D341Med (cell line): ENCODE measurements at regions not wholly inside any gene's neighbourhood (a gene's known extent, or its start where the extent isn't known, plus 50 kb on each side); places are given as distances from the start of the nearest gene placed in this dataset.
"Not testable (repeated sequence)": the region's sequence is repeated elsewhere in the genome, so short reads cannot be mapped to it uniquely, and the experiment has no call there.

Experiments
- DNase-seq: peaks from one replicate; pipeline ENCODE4 v3.0.0; 2012; ENCODE audit warnings: low spot score

DNA sequence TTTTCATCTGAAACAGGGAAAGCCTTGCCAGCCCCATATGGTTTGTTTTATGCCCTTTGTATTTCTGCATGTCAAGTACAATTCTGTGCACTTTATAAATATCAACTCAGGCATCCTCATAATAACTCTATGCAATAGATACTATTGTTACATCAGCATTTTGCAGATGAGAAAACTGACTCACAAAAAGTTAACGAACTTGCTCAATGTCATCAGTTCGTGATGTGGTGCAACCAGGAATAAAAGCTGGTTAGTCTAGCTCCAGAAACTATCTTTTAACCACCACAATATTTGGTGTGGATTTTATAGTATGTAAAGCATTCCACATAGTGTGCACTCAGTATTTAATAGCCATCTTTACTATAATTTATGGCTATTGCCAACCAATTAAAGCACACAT, 134.9 kb downstream of the MRPS30 start:
- DNase-seq: no peak

DNA sequence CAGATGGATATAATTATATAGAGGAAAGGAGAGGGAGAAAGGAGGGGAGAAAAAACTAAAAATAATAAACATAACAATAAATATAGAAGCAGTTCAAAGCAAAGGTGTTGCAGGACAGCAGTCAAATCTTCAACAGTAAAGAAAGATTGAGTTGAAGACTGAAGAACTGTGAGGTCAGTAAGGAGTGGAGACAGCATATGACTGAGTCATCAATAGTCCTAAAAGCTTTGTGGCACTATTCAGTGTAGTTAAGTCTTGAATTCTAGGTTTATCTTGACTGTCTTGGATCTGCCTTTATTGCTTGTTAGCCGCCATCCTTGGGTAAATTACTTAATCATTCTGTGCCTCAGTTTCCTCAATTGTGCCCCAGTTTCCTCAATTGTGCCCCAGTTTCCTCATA, 137.0 kb downstream of the MRPS30 start:
- DNase-seq: no peak

DNA sequence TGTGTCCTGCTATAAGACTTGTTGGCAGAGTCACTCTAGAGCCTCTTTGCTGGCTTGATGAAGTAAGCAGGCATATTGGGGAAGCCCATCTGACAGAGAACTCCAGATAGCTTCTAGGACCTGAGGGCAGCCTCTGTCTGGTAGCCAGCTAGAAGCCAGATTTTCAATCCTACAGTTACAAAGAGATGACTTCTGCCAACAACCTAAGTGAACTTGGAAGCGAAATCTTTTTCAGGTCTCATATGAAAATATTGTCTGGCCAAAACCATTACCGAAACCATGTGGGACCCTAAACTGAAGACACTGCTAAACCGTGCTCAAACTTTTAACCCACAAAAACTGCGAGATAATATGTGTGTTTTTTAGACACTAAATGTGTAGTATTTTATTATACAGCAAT, 140.9 kb downstream of the MRPS30 start:
- no peak for DNase-seq

DNA sequence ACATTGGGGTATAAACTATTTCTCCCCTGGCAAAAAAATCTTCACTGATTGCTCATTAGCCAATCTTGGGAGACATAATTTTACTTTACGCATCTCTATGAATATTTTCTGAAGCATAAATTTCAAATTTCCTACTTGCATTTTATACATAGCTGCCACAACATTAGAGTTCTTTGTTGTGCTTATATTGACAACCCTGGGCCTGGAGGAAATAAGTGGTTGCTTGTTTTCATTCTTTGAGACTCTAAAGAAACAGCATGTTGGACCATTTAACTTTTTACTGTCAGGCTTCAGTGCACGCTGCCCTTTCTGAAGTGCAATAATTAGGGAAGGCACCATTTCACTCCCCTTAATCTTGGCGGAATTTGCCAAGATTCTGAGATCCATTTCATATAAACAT, 142.6 kb downstream of the MRPS30 start:
- DNase-seq: no peak

DNA sequence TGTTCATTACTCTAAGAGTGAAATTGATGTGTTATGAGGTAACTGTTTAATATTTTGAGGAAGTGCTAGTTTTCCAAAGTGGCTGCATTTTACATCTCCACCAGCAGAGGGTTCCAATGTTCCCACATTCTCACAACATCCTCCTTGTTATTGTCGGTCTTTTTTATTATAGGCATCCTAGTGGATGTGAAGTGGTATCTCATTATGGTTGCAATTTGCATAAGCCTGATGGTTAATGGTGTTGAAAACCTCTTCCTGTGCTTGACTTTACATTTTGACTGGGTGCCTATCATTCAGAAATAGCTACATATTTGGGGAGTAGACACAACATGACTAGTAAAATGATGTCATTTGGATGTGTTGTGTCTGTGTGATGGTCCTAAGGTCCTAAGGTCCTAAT, 143.6 kb downstream of the MRPS30 start:
- DNase-seq: peak; percentile 30

DNA sequence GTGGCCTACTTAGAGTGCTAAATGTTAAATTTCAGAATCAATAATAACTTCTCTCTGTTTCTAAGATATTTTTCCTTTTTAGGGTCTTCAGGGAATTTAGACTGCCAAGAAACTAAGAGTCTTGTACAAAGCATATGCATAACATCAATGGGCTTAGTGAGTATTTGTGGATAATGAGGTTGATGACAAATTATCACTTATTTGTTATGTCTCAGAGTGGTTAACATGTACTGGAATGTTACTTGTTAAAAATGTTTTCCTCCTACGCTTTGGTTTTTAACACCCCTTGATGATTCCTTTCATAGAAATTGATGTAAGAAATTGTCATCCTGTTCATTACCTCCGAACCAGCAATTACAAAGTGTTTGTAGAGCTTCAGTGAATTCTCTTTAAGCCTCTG, 144.3 kb downstream of the MRPS30 start:
- no peak for DNase-seq

DNA sequence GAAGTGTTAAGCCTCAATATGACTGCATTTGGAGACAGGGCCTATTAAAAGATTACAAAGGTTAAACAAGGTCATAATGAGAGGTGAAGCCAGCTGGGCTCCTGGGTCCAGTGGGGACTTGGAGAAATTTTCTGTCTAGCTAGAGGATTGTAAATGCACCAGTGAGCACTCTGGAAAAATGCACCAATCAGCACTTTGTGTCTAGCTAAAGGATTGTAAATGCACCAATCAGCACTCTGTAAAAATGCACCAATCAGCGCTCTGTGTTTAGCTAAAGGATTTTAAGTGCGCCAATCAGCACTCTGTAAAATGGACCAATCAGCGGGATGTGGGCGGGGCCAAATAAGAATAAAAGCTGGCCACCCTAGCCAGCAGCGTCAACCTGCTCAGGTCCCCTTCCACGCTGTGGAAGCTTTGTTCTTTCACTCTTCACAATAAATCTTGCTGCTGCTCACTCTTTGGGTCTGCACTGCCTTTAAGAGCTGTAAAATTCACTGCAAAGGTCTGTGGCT, 150.3 kb downstream of the MRPS30 start:
- DNase-seq: not testable (repeated sequence)

DNA sequence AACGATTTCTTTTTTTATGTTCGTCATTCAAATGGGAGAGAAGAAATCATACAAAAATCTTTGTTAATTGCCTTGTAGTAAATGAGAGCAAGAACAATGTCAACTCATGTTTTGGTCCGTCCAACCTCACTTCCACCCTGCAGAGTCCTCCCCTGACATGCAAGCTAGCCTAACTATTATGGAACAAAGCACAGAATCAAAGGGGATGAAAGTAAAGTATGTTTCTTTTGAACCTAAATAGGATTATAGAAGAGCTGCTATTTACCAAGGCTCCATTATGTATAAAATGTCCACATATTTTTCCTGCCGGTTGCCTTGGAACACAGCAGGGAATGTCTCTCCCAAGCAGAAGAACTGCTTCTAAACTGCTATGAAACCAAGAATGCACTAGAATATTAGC, 161.1 kb downstream of the MRPS30 start:
- no peak for DNase-seq

DNA sequence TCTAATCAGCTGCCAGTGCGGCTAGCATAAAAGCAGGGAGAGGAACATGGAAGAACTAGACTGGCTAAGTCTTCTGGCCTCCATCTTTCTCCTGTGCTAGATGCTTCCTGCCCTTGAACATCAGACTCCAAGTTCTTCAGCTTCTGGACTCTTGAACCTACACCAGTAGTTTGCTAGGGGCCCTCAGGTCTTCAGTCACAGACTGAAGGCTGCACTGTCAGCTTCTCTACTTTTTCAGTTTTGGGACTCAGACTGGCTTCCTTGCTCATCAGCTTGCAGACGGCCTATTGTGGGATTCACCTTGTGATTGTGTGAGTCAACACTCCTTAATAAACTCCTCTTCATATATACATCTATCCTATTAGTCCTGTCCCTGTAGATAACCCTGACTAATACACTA, 162.2 kb downstream of the MRPS30 start:
- DNase-seq: not testable (repeated sequence)

DNA sequence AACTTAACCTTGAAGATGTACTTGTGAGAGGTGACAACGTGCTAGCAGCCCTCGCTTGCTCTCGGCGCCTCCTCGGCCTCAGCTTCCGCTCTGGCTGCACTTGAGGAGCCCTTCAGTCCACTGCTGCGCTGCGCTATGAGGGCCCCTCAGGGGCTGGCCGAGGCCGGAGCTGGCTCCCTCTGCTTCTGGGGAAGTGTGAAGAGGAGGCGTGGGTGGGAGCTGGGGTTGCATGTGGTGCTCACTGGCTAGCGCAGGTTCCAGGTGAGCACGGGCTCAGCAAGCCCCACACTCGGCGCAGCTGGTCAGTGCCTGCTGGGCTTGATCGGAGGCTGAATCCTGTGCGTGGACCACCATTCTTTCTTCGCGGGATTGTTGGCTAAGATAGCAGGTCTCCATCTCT, 166.1 kb downstream of the MRPS30 start:
- DNase-seq: no peak

DNA sequence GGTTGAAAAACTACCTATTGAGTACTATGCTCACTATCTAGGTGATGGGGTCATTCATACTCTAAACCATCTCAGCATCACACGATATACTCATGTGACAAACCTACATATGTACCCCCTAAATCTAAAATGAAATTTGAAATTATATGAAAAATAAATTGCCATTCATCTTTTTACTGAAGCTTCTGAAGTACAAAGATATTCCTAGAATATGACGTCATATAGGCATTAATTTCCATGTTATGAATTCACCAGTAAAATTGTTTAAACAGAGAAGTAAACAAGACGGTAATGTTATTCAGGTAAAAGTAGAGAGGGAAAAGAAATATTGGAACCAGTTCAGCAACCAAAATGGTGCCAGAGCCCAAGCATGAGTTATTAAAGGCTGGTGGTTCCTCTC, 173.0 kb downstream of the MRPS30 start:
- no peak for DNase-seq

DNA sequence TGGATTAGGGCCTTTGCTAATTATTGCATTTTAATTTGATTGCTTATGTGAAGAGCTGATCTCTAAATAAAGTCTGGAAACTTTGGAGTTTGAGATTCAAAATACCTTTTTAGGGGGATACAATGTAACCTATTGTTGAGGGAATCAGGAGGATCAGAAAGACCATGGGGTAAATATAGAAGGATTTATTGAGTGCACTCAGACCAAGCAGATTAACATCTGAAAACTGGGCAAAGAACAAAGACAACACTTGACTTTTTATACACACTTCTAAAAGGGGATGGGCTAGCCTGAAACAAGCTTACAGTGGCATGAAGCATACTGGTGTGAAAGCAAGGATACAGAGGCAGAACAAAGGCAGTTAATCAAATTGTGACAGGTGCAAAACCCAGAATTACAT, 174.3 kb downstream of the MRPS30 start:
- no peak for DNase-seq

DNA sequence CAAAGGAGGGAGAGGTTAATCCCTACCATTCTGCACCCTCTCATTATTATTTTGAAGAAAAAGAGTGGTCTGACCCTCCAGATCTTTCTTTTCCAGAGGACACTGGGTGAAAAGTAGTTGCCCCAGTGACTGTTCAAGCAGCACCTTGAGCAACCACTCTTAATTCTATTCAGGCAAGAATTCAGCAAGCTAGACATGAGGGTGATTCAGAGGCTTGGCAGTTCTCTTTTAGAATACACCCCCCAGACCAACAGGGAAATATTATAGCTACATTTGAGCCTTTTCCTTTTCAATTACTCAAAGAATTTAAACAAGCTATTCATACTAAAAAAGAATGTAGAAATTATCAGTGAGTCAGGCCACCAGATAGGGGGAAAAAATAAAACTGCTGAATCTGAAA, 178.3 kb downstream of the MRPS30 start:
- no peak for DNase-seq

DNA sequence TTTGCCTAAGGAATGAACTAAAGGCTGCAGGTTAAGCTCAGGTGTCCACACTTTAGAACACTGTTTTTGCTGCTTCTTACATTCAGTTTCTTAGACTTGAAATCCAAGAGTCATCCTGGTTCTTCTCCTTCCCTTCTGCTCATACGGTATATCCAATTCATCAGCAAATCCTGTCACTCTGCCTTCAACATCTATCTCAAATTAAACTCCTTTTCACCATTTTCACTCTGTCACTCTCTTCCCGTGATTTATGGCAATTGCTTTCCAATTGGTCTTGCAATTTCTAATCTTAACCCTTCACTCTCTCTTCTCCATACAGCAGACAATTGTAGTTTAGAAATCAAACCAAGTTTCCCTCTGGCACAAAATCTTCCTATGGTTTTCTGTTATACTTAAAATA, 182.9 kb downstream of the MRPS30 start:
- DNase-seq: no peak

DNA sequence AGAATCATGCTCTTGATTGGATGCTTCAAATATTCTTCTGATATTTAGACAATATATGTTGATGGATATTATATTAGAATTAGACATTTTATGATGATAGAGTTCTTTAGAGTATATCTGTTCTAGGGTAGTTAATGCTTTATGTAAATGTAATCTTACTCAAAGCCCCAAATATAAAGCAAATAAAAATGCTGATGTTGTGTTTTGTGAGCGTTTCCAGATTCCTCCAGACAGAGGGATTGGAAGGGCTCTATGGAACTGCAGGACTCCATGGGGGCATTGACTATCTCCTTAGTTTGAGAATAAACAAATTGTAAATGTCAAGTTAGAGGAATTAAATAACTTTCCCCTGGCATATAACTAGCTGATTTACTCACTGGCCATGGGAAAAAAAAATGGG, 184.5 kb downstream of the MRPS30 start:
- no peak for DNase-seq

DNA sequence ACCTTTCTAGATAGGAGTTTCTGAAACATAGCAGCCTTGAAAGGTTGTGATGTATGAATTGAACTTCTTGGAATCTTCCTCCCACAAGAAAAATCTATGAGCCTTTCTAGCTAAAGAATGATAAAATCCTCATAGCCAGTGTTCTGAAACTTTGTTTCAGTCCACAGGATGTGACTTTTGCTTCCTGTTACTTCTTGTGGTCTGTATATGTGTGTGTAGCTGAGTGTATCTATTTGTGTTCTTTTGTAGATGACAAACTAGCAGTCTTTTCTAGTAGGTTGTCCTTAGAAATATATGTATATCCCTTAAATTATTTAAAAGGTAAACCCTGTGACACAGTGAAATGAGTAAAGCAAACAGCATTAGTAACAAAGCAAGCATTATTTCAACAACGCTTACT, 188.8 kb downstream of the MRPS30 start:
- no peak for DNase-seq

DNA sequence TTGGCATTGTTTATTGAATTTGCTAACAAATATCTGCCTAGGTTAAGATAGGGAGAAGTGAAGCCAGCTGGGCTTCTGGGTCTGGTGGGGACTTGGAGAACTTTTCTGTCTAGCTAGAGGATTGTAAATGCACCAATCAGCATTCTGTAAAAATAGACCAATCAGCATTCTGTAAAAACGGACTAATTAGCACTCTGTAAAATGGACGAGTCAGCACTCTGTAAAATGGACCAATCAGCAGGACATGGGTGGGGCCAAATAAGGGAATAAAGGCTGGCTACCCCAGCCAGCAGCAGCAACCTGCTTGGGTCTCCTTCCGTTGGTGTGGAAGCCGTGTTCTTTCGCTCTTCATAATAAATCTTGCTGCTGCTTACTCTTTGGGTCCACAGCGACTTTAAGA, 198.4 kb downstream of the MRPS30 start:
- DNase-seq: not testable (repeated sequence)

DNA sequence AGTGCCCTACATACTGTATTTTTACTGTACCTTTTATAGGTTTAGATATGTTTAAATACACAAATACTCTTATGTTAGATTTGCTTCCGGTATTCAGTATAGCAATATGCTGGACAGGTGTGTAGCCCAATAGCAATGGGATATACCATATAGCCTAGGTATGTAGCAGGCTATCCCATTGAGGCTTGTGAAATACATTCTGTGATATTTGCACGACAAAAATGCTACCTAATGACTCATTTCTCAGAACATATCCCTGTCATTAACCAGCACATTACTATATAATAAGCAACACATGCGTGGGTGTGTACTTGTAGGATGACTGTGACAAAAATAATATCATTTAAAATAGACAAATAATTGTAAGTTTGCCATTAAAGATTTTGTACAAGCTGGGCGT, 208.8 kb downstream of the MRPS30 start:
- DNase-seq: no peak

DNA sequence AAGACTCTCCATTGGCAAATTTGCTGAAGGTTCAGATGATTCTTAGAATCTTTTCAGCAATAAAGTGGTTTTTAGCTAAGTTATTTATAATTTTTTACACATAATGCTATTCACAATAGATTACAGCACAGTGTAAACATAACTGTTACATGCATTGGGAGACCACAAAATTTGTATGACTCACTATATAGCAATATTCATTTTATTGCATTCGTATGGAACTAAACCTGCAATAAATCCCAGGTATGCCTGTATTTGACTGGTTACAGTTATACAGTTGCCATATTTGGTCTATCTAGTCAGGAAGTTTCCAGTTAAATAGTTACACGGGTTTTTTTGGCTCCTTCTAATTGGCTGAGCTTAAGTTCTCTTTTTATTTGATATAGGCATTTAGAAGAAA, 220.8 kb downstream of the MRPS30 start:
- no peak for DNase-seq

DNA sequence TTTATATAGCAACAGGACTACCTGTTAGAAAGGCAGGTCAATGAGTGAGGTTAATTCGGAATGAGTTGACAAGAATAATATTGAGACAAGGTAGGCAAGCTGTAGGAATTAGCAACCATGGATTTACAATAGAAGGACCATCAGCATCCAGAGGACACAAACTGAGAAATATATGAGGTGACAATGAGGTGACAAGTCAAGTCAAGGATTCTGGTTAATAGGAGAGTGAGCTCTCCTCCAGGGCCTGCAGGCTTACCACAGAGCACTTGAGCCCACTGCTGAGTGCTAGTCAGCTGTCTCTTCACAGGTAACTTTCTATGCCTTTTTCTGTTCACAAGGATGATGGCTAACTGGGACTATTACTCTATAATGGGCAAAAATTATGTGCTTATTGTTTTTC, 227.2 kb downstream of the MRPS30 start:
- DNase-seq: no peak

DNA sequence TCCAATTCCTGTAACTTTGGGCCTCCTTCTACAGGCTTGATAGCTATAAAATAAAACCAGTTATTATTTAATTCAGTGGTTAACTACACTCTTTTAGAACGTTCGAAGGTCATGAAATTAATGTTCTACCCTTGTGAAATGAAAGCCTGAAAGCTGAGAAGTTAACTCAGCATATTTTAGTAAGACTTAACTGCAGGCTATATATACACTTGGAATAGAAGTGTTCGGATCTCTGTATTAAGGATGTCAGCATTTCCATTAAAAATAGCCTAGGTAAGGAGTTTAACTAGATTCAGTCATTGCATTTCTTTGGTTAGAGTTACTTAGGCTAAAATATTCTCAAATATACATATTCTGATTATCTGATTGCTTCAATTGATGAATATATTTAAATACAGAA, 229.2 kb downstream of the MRPS30 start:
- DNase-seq: no peak

DNA sequence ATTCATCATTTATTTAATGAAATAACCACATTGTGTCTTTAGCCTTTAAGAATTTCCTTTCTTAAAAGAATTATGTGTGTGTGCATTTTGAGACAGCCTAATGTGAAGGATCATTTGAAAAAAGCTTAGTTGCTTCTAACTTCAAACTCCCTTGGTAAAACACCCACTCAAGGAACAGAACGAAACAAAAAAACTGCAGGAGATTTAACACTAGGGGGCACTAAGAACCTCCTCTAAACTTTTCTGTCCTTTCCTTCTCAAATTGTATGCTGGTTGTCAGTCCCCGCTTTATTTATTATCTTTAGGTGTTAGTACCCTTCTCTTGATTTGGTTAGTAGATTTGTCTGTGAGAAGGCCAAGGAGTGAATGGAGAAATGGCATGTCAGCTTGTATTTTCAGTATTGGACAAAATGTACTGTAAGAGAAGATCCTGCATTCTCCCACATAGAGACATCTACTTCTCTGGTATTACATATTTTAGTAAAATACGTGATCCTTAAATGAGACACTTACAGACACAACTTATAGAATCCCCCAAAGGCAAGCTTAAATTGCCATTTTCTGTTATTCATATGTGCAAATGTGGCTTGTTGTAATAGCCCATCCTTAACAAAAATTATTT, 229.7 kb downstream of the MRPS30 start:
- DNase-seq: peak; percentile 28

DNA sequence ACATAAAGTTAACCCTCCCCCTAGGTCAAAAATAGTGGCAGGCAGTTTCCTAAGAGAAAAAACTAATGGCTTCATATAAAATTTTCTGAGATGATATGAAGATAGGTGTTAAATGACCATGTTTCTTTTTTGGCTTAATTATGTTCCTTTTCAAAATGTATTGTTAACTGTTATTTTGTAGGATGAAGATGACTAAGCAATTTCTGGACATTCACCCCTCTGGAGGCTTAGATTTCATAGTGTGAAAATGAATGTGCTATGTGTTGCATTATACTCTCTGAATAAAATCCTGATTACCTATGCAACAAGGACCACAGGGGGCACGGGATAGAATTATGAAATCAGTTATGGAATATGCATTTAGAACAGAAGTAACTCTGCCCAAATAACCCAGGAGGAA, 233.5 kb downstream of the MRPS30 start:
- no peak for DNase-seq

DNA sequence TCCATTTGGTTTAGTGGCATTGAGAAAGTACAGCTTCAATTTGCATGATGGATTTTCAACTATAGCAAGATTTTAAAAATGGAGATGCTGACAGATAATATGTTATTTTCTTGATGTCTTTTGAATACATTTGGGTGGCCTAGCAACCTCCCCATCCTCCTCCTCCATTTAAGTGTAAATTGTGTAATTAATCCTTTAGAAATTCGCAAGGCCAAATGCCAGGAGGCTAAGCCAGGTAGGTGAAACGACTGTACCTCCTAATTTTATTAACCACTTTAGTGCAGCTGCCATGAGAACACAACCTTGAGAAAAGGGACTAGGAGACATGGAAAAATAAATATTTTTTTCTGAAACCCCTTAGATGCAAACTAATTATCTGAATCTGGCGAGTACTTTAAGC, 248.8 kb downstream of the MRPS30 start:
- no peak for DNase-seq

DNA sequence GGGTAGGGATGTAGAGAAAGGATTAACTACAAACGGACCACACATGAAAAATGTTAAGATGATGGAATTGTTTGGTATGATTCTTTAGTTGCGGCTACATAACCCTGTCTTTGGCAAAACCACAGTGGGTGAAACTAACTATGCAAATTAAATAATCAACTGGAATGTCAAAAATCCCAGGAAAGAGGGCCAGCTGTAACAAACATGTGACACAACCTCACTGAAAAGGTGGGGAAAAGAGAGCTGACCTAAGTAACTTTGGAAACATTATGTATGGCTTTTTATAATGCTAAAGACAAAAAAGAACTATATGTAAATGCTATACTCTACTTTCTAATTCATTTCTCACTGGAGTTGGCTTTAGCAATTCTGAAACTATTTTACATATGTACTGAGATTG, 252.0 kb downstream of the MRPS30 start:
- DNase-seq: no peak
